SK-N-SH treated with all-trans-retinoic acid at 6 μM for 48 hours (cell line): ENCODE measurements at regions not wholly inside any gene's neighbourhood (a gene's known extent, or its start where the extent isn't known, plus 50 kb on each side); places are given as distances from the start of the nearest gene placed in this dataset.

Experiments used
- CREB5 ChIP-seq: fragments of 250-450 bp; sonication (Bioruptor Pico); IDR thresholded peaks from 2 replicates; pipeline ENCODE4 v1.5.1; 2020; ENCODE audit warnings: low read depth, mild to moderate bottlenecking, moderate library complexity
- CSDC2 ChIP-seq: fragments of 250-450 bp; sonication (Bioruptor Pico); IDR thresholded peaks from 2 replicates; pipeline ENCODE4 v1.5.0; 2020; ENCODE audit warnings: mild to moderate bottlenecking, moderate library complexity
- ISL1 ChIP-seq: fragments of 250-450 bp; sonication (Bioruptor Pico); IDR thresholded peaks from 2 replicates; pipeline ENCODE4 v2.1.2; 2022; ENCODE audit warnings: mild to moderate bottlenecking, moderate library complexity
- POU6F1 ChIP-seq: fragments of 250-450 bp; sonication (Bioruptor Pico); IDR thresholded peaks from 2 replicates; pipeline ENCODE4 v1.8.0; 2021; ENCODE audit warnings: low read depth, mild to moderate bottlenecking, moderate library complexity, borderline replicate concordance
- PPARA ChIP-seq: fragments of 250-450 bp; sonication (Bioruptor Pico); IDR thresholded peaks from 2 replicates; pipeline ENCODE4 v1.5.0; 2020; ENCODE audit warnings: mild to moderate bottlenecking, borderline replicate concordance
- RARB ChIP-seq: fragments of 250-450 bp; sonication (Bioruptor Pico); IDR thresholded peaks from 2 replicates; pipeline ENCODE4 v1.8.0; 2021; ENCODE audit warnings: mild to moderate bottlenecking, moderate library complexity
- TCF4 ChIP-seq: fragments of 250-450 bp; sonication (Bioruptor Pico); IDR thresholded peaks from 2 replicates; pipeline ENCODE4 v1.8.0; 2021; ENCODE audit warnings: mild to moderate bottlenecking, moderate library complexity, borderline replicate concordance
- TOX ChIP-seq: fragments of 250-450 bp; sonication (Bioruptor Pico); IDR thresholded peaks from 2 replicates; pipeline ENCODE4 v1.8.0; 2021; ENCODE audit warnings: mild to moderate bottlenecking, moderate library complexity, borderline replicate concordance
- TSHZ2 ChIP-seq: fragments of 250-450 bp; sonication (Bioruptor Pico); IDR thresholded peaks from 2 replicates; pipeline ENCODE4 v1.5.0; 2020; ENCODE audit warnings: mild to moderate bottlenecking, moderate library complexity
- ZFP3 ChIP-seq: fragments of 250-450 bp; sonication (Bioruptor Pico); IDR thresholded peaks from 2 replicates; pipeline ENCODE4 v1.5.0; 2020; ENCODE audit warnings: mild to moderate bottlenecking, moderate library complexity
- ZNF70 ChIP-seq: fragments of 450-650 bp; formaldehyde crosslinking; IDR thresholded peaks from 2 replicates; pipeline ENCODE4 v1.5.0; 2020; ENCODE audit warnings: mild to moderate bottlenecking, moderate library complexity
- ZNF8 ChIP-seq: fragments of 450-650 bp; formaldehyde crosslinking; IDR thresholded peaks from 2 replicates; pipeline ENCODE4 v1.5.0; 2020; ENCODE audit warnings: mild to moderate bottlenecking, moderate library complexity
- TF ChIP-seq, protein P1 (sequence below): fragments of 250-450 bp; sonication (Bioruptor Pico); IDR thresholded peaks from 2 replicates; pipeline ENCODE4 v1.8.0; 2020; ENCODE audit warnings: mild to moderate bottlenecking, moderate library complexity, borderline replicate concordance

GRCh38 chr1:82598337-82598736 is 797.6 kb downstream of the ADGRL2 start:
- no peak for TF ChIP-seq ZFP3 (CRISPR knock-in tag)
- TF ChIP-seq ZNF8 = no peak
- no peak for TF ChIP-seq RARB
- no peak for TF ChIP-seq CREB5 (CRISPR knock-in tag)
- TF ChIP-seq, protein P1, sequence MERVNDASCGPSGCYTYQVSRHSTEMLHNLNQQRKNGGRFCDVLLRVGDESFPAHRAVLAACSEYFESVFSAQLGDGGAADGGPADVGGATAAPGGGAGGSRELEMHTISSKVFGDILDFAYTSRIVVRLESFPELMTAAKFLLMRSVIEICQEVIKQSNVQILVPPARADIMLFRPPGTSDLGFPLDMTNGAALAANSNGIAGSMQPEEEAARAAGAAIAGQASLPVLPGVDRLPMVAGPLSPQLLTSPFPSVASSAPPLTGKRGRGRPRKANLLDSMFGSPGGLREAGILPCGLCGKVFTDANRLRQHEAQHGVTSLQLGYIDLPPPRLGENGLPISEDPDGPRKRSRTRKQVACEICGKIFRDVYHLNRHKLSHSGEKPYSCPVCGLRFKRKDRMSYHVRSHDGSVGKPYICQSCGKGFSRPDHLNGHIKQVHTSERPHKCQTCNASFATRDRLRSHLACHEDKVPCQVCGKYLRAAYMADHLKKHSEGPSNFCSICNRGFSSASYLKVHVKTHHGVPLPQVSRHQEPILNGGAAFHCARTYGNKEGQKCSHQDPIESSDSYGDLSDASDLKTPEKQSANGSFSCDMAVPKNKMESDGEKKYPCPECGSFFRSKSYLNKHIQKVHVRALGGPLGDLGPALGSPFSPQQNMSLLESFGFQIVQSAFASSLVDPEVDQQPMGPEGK = no peak
- no peak for TF ChIP-seq TCF4 (CRISPR knock-in tag)
- no peak for TF ChIP-seq TOX (CRISPR knock-in tag)
- TF ChIP-seq TSHZ2 (CRISPR knock-in tag) = no peak
- TF ChIP-seq PPARA (CRISPR knock-in tag) = no peak
- no peak for TF ChIP-seq CSDC2
- no peak for TF ChIP-seq POU6F1 (CRISPR knock-in tag)
- no peak for TF ChIP-seq ISL1 (CRISPR knock-in tag)
- TF ChIP-seq ZNF70 (CRISPR knock-in tag) = no peak
